ENCODE measurements at regions not wholly inside any gene's neighbourhood (a gene's known extent, or its start where the extent isn't known, plus 50 kb on each side); places are given as distances from the start of the nearest gene placed in this dataset.

GRCh38 chr5:68542207-68542606, 326.7 kb downstream of the PIK3R1 start:
- no peak for ATAC-seq

DNA sequence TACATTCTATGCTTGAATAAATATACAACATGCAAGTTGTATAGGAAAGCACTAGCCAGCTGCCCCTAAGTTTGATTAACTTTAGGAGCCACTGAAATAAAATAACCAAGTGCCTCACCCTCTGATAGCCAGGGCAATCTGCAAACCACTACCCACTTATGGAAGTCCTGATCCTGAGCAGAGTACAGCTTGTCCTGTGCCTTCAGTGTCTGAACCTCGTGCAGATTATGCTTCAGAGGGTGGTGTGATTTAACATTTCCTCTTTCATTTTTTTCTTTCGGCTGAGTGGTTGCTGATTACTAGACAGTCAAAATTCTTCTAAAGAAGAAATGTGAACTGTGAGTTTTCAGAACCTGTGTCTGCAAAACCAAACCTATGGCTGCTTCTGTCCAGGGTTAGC, 327.7 kb downstream of the PIK3R1 start:
- ATAC-seq = no peak

DNA sequence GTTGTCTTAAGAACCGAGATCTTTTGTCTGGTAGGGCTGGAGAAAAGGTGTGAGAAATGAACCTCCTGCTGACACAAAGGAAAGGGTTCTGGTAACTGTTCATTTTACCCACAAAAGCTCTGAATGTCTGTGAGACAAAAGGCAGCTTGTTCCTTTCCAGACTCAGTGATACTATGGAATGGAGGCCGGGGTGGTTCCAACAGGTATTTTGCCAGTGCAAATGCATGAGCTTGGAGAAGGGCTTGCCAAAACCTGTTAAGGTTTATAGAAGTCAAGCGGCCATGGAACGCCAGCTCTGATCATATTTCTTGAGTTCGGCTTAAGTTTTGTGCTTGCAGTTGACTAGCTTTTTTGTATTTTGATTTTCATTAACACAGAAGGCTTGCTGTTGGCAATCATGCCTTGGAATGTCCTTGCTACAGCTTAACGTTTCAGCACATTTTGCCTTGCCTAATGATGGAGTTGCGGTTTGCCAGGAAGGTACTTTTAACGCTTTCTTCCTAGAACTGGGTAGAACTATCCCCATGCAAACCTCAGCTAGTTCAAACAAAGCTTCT, 328.6 kb downstream of the PIK3R1 start:
- no peak for ATAC-seq

DNA sequence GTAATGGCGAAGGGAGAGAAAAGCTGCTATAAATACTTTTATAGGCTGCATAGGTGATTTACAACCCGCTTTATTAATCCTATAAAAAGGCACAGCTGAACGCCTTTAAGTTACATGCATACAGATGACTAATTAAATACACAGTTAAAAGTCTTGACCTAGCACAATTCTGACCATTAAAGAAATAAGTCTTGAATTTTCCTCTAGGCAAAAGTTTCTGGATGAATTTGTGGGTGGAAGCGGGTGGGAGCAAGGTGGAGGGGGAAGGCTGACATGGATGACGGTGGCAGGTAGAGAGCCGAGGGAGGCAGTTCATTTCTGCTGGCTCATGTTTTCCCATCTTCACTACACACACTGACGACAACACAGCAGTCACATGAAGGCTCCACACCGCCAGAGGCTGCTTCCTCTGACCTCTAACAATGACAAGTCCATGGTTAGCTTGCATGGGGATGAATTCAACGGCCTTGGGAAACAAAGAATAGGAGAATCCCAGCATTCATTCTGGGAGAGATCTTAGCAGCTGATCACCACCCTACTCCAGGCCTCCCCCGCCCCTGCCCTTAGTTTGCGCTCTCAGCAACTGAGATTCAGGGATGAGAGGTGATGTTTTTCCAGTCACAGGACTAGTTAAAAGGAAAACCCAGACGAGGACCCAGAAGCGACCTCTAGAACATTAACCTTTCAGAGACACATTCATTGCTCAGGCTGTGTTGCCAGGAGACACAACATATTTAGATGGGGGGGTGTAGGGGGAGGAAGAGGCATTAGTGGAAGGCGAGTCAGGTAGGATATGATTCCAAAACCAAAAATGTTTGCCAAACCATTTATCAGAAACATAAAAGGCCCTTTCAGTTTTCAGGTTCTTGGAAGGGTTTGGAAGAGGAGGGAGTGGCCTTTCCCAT, 329.3 kb downstream of the PIK3R1 start:
- ATAC-seq = no peak

- ATAC-seq = no peak
These were observed 330.2 kb downstream of the PIK3R1 start for GRCh38 chr5:68545636-68546295.

DNA sequence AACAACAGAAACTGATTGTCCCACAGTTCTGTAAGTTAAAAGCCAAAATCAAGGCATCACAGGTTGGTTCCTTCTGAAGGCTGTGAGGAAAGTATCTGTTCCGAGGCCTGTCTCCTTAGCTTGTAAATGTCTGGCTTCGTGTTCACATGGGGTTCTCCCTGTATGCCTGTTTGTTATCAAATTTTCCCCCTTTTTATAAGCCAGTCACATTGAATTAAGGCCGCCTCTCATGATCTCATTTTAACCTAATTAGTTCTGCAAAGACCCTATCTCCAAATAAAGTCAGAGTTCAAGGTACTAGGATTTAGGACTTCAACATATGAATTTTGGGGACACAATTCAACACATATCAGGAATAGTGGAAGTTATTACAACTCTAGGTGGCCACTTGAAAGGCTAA, 331.5 kb downstream of the PIK3R1 start:
- ATAC-seq = no peak

- no peak for ATAC-seq
These were observed 332.1 kb downstream of the PIK3R1 start for GRCh38 chr5:68547622-68548021.

GRCh38 chr5:68548959-68549676, 333.6 kb downstream of the PIK3R1 start:
- ATAC-seq = no peak

DNA sequence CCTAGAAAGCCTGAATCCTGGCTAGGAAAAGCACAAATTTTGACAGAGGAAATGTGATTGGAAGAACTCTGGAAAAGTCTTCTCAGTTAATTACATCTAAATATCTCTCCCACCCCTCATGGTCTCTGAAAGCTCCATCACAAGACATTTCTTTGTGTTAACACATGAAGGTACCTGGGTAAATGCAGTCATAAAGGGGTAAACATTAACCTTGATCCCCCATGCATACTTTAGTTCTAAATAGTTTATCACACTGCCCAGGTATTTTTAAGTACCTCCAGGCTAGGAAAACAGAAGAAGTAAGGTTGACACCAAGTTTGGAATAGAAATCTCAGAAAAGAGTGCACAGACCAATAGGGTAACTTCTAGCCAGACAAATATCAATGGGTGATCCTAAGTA, 334.5 kb downstream of the PIK3R1 start:
- no peak for ATAC-seq

DNA sequence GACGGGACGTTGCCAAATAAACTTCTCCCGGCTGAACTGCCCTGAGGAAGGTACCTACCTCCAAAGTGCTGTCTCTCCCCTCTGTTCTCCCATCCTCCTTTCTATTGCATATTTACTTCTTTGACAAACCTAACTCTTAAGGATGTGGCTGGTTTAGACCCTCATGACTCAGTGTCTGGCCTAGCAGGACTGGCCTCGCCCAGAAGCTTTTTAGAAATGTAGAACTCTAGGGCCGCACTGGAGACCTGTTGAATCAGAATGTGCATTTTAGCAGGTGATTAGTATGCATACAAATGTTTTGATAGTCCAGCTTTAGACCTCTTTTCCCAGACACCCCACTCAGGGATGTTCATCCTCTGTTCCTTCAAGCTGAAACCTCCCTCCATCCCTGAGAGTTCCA, 335.9 kb downstream of the PIK3R1 start:
- ATAC-seq = no peak

DNA sequence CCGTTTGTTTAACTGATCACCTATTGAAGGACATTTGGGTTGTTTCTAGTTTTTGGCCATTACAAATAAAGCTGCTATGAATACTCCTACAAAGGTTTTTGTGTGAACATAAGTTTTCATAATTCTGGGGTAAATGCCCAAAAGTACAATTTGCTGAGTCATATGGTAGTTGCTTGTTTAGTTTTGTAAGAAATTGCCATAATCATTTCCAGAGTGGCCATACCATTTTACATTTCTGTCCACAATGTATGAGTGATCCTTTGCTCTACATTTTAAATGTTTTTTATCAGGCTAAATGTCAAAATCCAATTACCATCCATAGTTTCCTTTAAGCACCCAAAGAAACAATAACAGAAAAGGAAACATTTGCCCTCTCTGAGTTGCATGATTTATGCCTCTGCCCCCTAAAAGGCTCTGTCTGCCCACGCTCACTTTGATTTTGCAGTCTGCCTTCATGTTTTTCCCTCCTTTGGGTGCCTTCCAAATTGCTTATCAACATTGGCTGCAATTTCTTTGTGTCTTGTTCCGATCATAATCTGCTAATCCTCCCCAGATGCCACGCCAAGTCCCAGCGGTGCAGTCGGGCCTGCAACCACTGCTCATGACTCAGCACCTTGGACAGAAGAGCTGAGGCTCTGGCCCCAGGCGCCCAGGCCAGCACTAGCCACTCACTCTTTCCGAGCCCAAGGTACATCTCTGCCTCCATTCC, 339.2 kb downstream of the PIK3R1 start:
- no peak for ATAC-seq

DNA sequence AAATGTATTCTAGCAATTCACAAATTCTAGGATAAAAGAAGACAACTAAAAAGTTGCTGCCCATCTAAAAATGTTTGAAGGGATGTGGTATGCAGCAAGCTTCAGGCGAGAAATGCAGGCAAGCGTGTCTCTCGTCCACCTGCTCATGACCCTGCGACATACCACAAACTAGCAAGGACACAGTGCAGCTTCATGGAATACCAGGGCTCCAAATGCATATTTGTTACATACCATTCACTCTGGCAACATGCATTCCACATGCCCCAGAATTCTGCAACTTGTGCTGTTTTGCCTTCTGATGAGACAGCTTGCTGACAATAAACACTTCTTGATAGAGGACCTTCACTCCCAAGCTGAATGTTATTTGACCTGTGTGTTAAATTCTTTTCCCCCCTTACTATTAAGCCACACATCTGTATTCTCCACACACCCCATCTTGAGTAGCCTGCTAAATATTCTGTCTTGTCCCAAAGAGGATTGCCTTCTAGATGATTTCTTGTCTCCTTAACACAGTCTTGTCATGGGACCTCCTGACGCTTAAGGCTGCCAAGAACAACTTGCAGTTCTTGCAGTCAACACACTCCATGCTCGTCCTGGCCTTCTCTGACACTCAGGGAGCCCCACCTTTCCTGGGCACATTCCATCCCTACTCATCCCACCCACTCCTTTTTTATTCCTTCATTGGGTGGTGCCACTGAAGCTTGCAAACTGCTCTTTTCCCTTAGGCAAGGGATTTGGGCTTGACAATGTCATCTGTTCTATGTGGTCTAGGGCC, 340.5 kb downstream of the PIK3R1 start:
- no peak for ATAC-seq

DNA sequence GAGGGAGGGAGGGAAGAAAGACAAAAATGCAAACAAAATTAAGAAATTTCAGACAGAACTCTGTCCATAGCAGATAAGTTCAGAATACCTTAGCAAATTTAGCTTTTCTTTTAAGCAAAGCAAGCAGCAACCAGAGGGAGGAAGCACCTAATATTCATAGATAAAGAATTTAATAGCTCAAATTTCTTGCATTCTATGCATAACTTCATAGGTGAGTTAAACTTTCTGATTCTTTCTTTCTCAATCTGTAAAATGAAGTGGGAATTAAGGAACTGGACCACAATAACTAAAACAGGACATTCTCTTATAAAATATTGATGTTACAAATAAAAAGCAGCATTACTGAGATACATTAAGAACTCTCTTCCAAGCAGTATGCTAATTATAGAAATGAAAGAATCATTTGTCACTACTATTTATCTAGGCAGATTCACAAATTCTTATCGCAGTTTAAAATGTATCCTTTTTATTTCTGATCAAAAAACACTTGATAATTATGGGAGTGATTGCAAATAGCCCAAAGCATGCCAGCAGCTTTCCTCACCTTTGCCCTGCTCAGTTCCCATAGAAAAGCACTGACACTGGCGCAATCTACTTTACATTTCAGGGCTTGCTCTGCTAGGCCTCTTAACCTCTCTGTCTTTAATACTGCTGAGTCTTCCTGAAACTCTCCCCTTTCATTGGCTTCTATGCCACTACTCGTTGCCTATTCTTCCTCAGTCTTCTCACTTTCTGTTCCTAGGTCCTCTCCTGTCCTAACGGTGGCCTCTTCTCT, 341.8 kb downstream of the PIK3R1 start:
- no peak for ATAC-seq

DNA sequence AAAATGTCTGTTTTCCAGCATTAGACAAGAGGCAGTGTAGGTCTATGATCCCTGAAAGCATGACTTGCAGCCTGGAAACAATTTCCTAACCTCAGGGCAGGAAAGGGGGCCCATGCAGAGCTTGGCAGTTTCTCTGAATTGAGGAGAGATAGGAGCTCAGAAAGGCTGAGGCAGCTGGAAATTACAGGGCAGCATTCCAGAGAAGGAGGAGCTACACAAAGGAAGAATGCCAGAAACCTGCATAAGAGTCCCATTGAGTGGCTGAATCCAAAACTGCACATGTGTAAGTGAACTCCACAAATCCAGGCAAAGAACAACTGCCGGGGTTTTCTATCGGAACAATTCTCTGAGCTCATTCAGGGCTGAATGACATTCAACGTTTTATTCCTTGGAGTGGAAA, 346.8 kb downstream of the PIK3R1 start:
- ATAC-seq = no peak

- peak in 1 of 2 donors; percentile 27 for ATAC-seq
These were observed 349.9 kb downstream of the PIK3R1 start for GRCh38 chr5:68565427-68565826.

GRCh38 chr5:68576805-68577204, 361.2 kb downstream of the PIK3R1 start:
- no peak for ATAC-seq

DNA sequence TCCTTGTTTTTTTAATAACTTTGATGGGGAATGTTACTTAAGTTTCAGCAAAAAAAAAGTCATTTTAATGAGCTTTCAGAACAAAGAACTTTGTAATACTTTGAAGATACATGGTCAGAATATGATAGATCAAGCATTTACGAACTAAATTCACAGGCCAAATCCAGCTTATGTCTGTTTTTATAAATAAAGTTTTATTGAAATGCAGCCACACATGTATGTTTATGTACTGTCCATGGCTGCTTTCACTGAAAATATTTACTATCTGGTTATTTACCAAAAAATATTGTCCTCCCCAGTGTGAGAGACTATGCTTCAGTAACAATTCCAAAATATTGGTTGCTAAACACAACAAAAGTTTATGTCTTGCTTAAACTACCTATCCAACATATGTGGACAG, 366.7 kb downstream of the PIK3R1 start:
- no peak for ATAC-seq

DNA sequence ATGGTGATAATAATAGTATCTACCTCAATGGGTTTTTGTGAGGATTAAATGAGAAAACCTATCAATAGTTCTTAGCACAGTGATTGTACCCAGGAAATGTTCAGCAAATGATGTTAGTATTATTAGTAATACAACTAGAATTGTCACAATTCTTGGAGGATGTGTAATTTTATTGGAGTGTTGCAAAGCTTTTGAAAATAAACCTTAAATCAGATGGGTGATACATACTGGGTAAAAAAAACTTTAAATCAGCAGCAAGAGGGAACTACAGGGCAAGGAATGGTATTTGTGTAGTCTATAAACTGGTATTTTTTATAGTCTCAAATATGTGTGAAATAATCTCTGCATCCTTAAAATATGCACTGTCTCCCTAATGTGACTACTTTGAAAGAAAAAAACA, 371.6 kb downstream of the PIK3R1 start:
- no peak for ATAC-seq

GRCh38 chr5:68591850-68592249, 376.3 kb downstream of the PIK3R1 start:
- no peak for ATAC-seq

DNA sequence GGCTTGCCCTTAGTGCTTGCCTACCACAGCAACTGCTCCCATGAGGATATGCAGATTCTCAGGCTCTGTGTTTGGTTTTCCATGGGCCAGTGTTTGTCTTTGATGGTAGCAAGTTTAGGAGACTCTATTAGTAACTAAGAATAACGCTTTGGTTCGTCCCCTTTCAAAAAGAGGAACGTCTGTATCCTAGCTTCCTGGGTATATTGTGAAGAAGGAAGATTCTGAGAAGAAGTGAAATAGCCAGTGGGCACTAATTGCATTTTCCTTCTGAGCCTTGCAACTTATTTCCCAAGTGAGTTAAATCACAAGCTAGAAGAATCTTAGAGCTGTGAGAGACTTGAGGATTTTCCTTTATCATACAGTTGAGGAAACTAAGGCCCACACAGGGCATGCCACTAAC, 376.8 kb downstream of the PIK3R1 start:
- ATAC-seq = no peak

GRCh38 chr5:68593211-68593671, 377.7 kb downstream of the PIK3R1 start:
- ATAC-seq = no peak

All from activated CD4-positive, CD25-positive, alpha-beta regulatory T cell treated with anti-CD3 and anti-CD28 coated beads, Interleukin-2, amount 50 U/mL, for 24 hours (primary cell).